Transverse colon (tissue), 4 donors: ENCODE measurements at regions not wholly inside any gene's neighbourhood (a gene's known extent, or its start where the extent isn't known, plus 50 kb on each side); places are given as distances from the start of the nearest gene placed in this dataset.

ENCODE experiments used
- CTCF ChIP-seq, 5 experiments: fragments of 200-600 bp in 3 of 5; fragments of 450-650 bp in 2 of 5; sonication (generic) in 3 of 5; IDR thresholded peaks; 1 replicate in 2 of 5; 2 replicates in 3 of 5; pipeline ENCODE4 v1.5.1; 2016 to 2017; ENCODE audit warnings: antibody characterized with exemption in 5 of 5, inconsistent platforms in 3 of 5, mild to moderate bottlenecking in 2 of 5, moderate library complexity in 1 of 5
- EP300 ChIP-seq: sonication (generic); formaldehyde crosslinking; IDR thresholded peaks from one replicate; pipeline ENCODE4 v1.6.1; 2017; ENCODE audit warnings: antibody characterized with exemption, low read depth
- POLR2A ChIP-seq: fragments of 450-650 bp; IDR thresholded peaks from one replicate; pipeline ENCODE4 v1.6.1; 2016; ENCODE audit warnings: antibody characterized with exemption, mild to moderate bottlenecking, moderate library complexity
- POLR2AphosphoS5 ChIP-seq, 3 donors: sonication (generic); formaldehyde crosslinking; IDR thresholded peaks; one replicate each; pipeline ENCODE4 v1.6.1; 2016; ENCODE audit warnings: antibody characterized with exemption in 3 of 3

GRCh38 chr4:127204322-127204721 lies 428.4 kb upstream of the INTU start:
- TF ChIP-seq CTCF (IDR thresholded peaks at IDR 0.05) = no peak
- no peak for TF ChIP-seq POLR2A
- TF ChIP-seq POLR2AphosphoS5 (IDR thresholded peaks at IDR 0.05) = no peak
- no peak for TF ChIP-seq EP300
